GM12878 (cell line): ENCODE measurements at regions not wholly inside any gene's neighbourhood (a gene's known extent, or its start where the extent isn't known, plus 50 kb on each side); places are given as distances from the start of the nearest gene placed in this dataset.

Source experiments
- ATAC-seq: fragments of 200-7000 bp; cut with Tn5 transposase; 3 replicates; pipeline ENCODE4 v1.9.1; 2020; ENCODE audit warnings: mild to moderate bottlenecking, moderate library complexity
- BruUV-seq: library from RNA; stranded (reverse); fragments of 400-500 nt; replicated peaks from 2 replicates; lab custom pipeline; 2021; lab: Mats Ljungman, UMichigan
- CTCF ChIA-PET: fragments of 300-600 bp; sonication (Branson Sonifier 250); formaldehyde crosslinking; extraction: SDS; loops from one replicate; lab custom pipeline; 2021; ENCODE audit warnings: inconsistent platforms; lab: Yijun Ruan, JAX
- POLR2A ChIA-PET: fragments of 350-600 bp; formaldehyde crosslinking; extraction: SDS; loops from one replicate; lab custom pipeline; 2021; ENCODE audit warnings: inconsistent platforms; lab: Charles Lee
- RAD21 ChIA-PET: fragments of 300-600 bp; sonication (Branson Sonifier 250); formaldehyde crosslinking; loops from one replicate; lab custom pipeline; 2023; ENCODE audit warnings: antibody characterized with exemption; ENCODE audit not compliant: unreplicated experiment; lab: Charles Lee
- SMC1A ChIA-PET: fragments of 300-600 bp; sonication (Branson Sonifier 250); formaldehyde crosslinking; loops from one replicate; lab custom pipeline; 2023; ENCODE audit not compliant: unreplicated experiment, uncharacterized antibody; lab: Charles Lee
- DNase-seq: peaks from one replicate; pipeline ENCODE4 v3.0.0-alpha.2; 2011; ENCODE audit warnings: low read depth, low spot score
- FAIRE-seq: peaks from 3 replicates; lab custom pipeline; 2011; peaks lifted over from hg19 to GRCh38; lab: Jason Lieb, UNC
- H2AFZ ChIP-seq: 2 replicates; pipeline ENCODE4 v1.6.0; 2011; ENCODE audit warnings: low read depth, low read length, control low read depth; ENCODE audit not compliant: control insufficient read depth
- H3K27ac ChIP-seq: 2 replicates; pipeline ENCODE4 v1.5.1; 2011; ENCODE audit warnings: control low read depth; ENCODE audit not compliant: control insufficient read depth, insufficient read depth
- H3K27me3 ChIP-seq, 2 experiments: replicated peaks in 1 of 2; 2 replicates each; pipeline versions ENCODE4 v1.6.0 to v1.6.1; 2011; ENCODE audit warnings: low read length in 1 of 2; ENCODE audit not compliant: control insufficient read depth in 2 of 2, insufficient read depth in 2 of 2
- H3K36me3 ChIP-seq, 2 experiments: 2 replicates each; pipeline ENCODE4 v1.5.1; 2011; ENCODE audit warnings: low read length in 1 of 2; ENCODE audit not compliant: control insufficient read depth in 2 of 2, insufficient read depth in 2 of 2
- H3K4me1 ChIP-seq: 2 replicates; pipeline ENCODE4 v1.6.1; 2011; ENCODE audit warnings: mild to moderate bottlenecking, low read length, moderate library complexity, mixed read lengths; ENCODE audit not compliant: control insufficient read depth, insufficient read depth
- H3K4me2 ChIP-seq: 2 replicates; pipeline ENCODE4 v1.6.0; 2011; ENCODE audit warnings: control low read depth; ENCODE audit not compliant: control insufficient read depth, insufficient read depth
- H3K4me3 ChIP-seq: fragments of 200-600 bp; sonication (generic); 2 replicates; pipeline ENCODE4 v1.5.1; 2016
- H3K79me2 ChIP-seq: 2 replicates; pipeline ENCODE4 v1.6.0; 2011; ENCODE audit warnings: low read length; ENCODE audit not compliant: control insufficient read depth, insufficient read depth
- H3K9ac ChIP-seq: 2 replicates; pipeline ENCODE4 v1.8.0; 2011; ENCODE audit warnings: low read length, control low read depth, mixed read lengths; ENCODE audit not compliant: control insufficient read depth, insufficient read depth
- H3K9me3 ChIP-seq: replicated peaks from 3 replicates; pipeline ENCODE4 v1.5.1; 2011; ENCODE audit warnings: mild to moderate bottlenecking, low read length; ENCODE audit not compliant: control insufficient read depth, insufficient read depth
- H4K20me1 ChIP-seq: 2 replicates; pipeline ENCODE4 v1.6.0; 2011; ENCODE audit not compliant: control insufficient read depth, insufficient read depth
- BACH1 ChIP-seq: fragments of 450-650 bp; IDR thresholded peaks from 2 replicates; pipeline ENCODE4 v1.6.1; 2017; ENCODE audit warnings: mild to moderate bottlenecking, borderline replicate concordance
- BMI1 ChIP-seq: fragments of 450-650 bp; IDR thresholded peaks from 2 replicates; pipeline ENCODE4 v1.6.1; 2016; ENCODE audit warnings: mild to moderate bottlenecking, moderate library complexity, borderline replicate concordance
- CREB1 ChIP-seq: IDR thresholded peaks from 2 replicates; pipeline ENCODE4 v1.6.1; 2012; ENCODE audit warnings: low read depth, mild to moderate bottlenecking, inconsistent platforms
- E4F1 ChIP-seq: fragments of 450-650 bp; IDR thresholded peaks from 2 replicates; pipeline ENCODE4 v1.6.1; 2018; ENCODE audit warnings: borderline replicate concordance, mild to moderate bottlenecking; ENCODE audit not compliant: partially characterized antibody
- EED ChIP-seq: sonication (generic); IDR thresholded peaks from 2 replicates; pipeline ENCODE4 v1.6.1; 2016; ENCODE audit warnings: antibody characterized with exemption, low read depth
- EGR1 ChIP-seq, 2 experiments: IDR thresholded peaks; 1 replicate in 1 of 2; 2 replicates in 1 of 2; pipeline ENCODE4 v1.6.1; 2011 to 2012; ENCODE audit warnings: low read depth in 2 of 2, low read length in 2 of 2, borderline replicate concordance in 1 of 2, mild to moderate bottlenecking in 1 of 2, moderate library complexity in 1 of 2
- ETV6 ChIP-seq, 2 experiments: fragments of 450-650 bp in 1 of 2; IDR thresholded peaks in 1 of 2; conservative IDR thresholded peaks in 1 of 2; 2 replicates each; pipeline ENCODE4 v1.6.1; 2014; ENCODE audit warnings: antibody characterized with exemption in 1 of 2, borderline replicate concordance in 1 of 2, low read depth in 1 of 2, mild to moderate bottlenecking in 1 of 2, moderate library complexity in 1 of 2
- FOXK2 ChIP-seq: fragments of 450-650 bp; IDR thresholded peaks from 2 replicates; pipeline ENCODE4 v1.6.1; 2017; ENCODE audit warnings: mild to moderate bottlenecking, moderate library complexity
- KDM1A ChIP-seq: fragments of 200-600 bp; sonication (generic); IDR thresholded peaks from 2 replicates; pipeline ENCODE4 v1.6.1; 2016; ENCODE audit warnings: borderline replicate concordance
- PAX5 ChIP-seq: IDR thresholded peaks from 2 replicates; pipeline ENCODE4 v1.6.1; 2011; ENCODE audit warnings: low read depth, low read length, borderline replicate concordance
- REST ChIP-seq: IDR thresholded peaks from 2 replicates; pipeline ENCODE4 v1.6.1; 2012; ENCODE audit warnings: mild to moderate bottlenecking, low read depth, low read length
- SKIL ChIP-seq: fragments of 450-650 bp; IDR thresholded peaks from 2 replicates; pipeline ENCODE4 v1.6.1; 2017; ENCODE audit warnings: mild to moderate bottlenecking, low read depth, inconsistent platforms; ENCODE audit not compliant: poor library complexity, severe bottlenecking
- SMAD5 ChIP-seq: IDR thresholded peaks from 2 replicates; pipeline ENCODE4 v1.6.1; 2016; ENCODE audit warnings: antibody characterized with exemption, low read depth
- USF1 ChIP-seq: IDR thresholded peaks from 2 replicates; pipeline ENCODE4 v1.6.1; 2011; ENCODE audit warnings: borderline replicate concordance, low read depth, mild to moderate bottlenecking, moderate library complexity, mixed read lengths, low read length; ENCODE audit not compliant: insufficient read depth; ENCODE audit errors: extremely low read length
- YY1 ChIP-seq: IDR thresholded peaks from 2 replicates; pipeline ENCODE4 v1.6.1; 2011; ENCODE audit warnings: low read depth, mild to moderate bottlenecking, low read length
- WGBS: methylation state at CpG from one replicate; pipeline ENCODE4 v1.1.6; 2016; ENCODE audit warnings: low lambda C conversion rate; ENCODE audit not compliant: insufficient replicate concordance, insufficient coverage; ENCODE audit errors: missing lambda C conversion rate; 5-methylcytosine and 5-hydroxymethylcytosine counted together
- in situ Hi-C: fragments of 300-500 bp; cut with MboI; formaldehyde crosslinking; loops from 9 replicates; pipeline ENCODE4 v1.14.3; 2018; ENCODE audit warnings: mixed read lengths
- intact Hi-C: fragments of 100-400 bp; cut with micrococcal nuclease; formaldehyde crosslinking; loops from one replicate; pipeline ENCODE4 v1.14.2; 2022; ENCODE audit not compliant: unreplicated experiment

GRCh38 chr5:124692324-124692723, 54.1 kb downstream of the ZNF608 start:
- no peak overlapping the region for H3K27ac ChIP-seq
- H3K4me1 ChIP-seq: no peaks in the 10 kb centered on the region
- ATAC-seq: no peak
- SMC1A ChIA-PET: interaction anchor here (1.4 kb wide), 1 partner anchor 55 kb away, joined by 3 read pairs; no protein-coding TSS in a partner anchor
- RAD21 ChIA-PET: no interaction called here
- in situ Hi-C loops: no loop called here
- WGBS: 79% methylated on average over 3 of the region's 3 CpGs
- no peak overlapping the region for H3K4me3 ChIP-seq
- H3K9ac ChIP-seq: no peak overlapping the region
- no peak overlapping the region for H2AFZ ChIP-seq
- intact Hi-C loops: no loop called here
- no peaks in the 10 kb centered on the region for H4K20me1 ChIP-seq
- H3K79me2 ChIP-seq: peaks cover 2% of the 10 kb centered on the region
- BruUV-seq: no TSS peak
- CTCF ChIA-PET: no interaction called here
- no peaks in the 10 kb centered on the region; a peak in 1 of 4 replicates for H3K27me3 ChIP-seq
- H3K36me3 ChIP-seq: no peaks in the 10 kb centered on the region
- no peak for FAIRE-seq
- H3K4me2 ChIP-seq: no peak overlapping the region
- no peak for DNase-seq
- POLR2A ChIA-PET: no interaction called here
- H3K9me3 ChIP-seq: no peaks in the 10 kb centered on the region; the same call in 2 of the 3 replicates
- no peak for TF ChIP-seq E4F1
- no peak for TF ChIP-seq SMAD5
- TF ChIP-seq BMI1: no peak
- TF ChIP-seq USF1: no peak
- no peak for TF ChIP-seq SKIL
- TF ChIP-seq PAX5: no peak
- TF ChIP-seq REST: no peak
- no peak for TF ChIP-seq FOXK2
- TF ChIP-seq CREB1: no peak
- TF ChIP-seq EGR1 (IDR thresholded peaks at IDR 0.05; ENCODE audit: borderline replicate concordance in 1 of 2, low read depth in 2 of 2, low read length in 2 of 2): no peak
- TF ChIP-seq YY1: no peak
- TF ChIP-seq ETV6 (conservative IDR thresholded peaks at IDR 0.05 in 1 of 2, IDR thresholded peaks at IDR 0.05 in 1 of 2; ENCODE audit: borderline replicate concordance in 1 of 2, low read depth in 1 of 2): no peak
- no peak for TF ChIP-seq BACH1
- TF ChIP-seq KDM1A: no peak
- TF ChIP-seq EED: no peak
